Ishikawa (cell line): ENCODE measurements at regions not wholly inside any gene's neighbourhood (a gene's known extent, or its start where the extent isn't known, plus 50 kb on each side); places are given as distances from the start of the nearest gene placed in this dataset.

Experiments used
- CEBPB ChIP-seq: IDR thresholded peaks from 2 replicates; pipeline ENCODE4 v1.6.1; 2012
- CREB1 ChIP-seq: IDR thresholded peaks from 2 replicates; pipeline ENCODE4 v1.6.1; 2012; ENCODE audit warnings: low read depth
- EGR1 ChIP-seq: IDR thresholded peaks from 2 replicates; pipeline ENCODE4 v1.6.1; 2012
- EP300 ChIP-seq: IDR thresholded peaks from 2 replicates; pipeline ENCODE4 v1.6.1; 2012; ENCODE audit warnings: borderline replicate concordance
- FOXM1 ChIP-seq: IDR thresholded peaks from 2 replicates; pipeline ENCODE4 v1.6.1; 2012; ENCODE audit warnings: low read depth, borderline replicate concordance
- MAX ChIP-seq: IDR thresholded peaks from 2 replicates; pipeline ENCODE4 v1.6.1; 2012
- NFIC ChIP-seq: IDR thresholded peaks from 2 replicates; pipeline ENCODE4 v1.6.1; 2012
- RAD21 ChIP-seq: IDR thresholded peaks from 2 replicates; pipeline ENCODE4 v1.6.1; 2012; ENCODE audit warnings: low read depth
- TAF1 ChIP-seq: IDR thresholded peaks from 2 replicates; pipeline ENCODE4 v1.6.1; 2012; ENCODE audit warnings: low read depth, mild to moderate bottlenecking
- TCF12 ChIP-seq: IDR thresholded peaks from 2 replicates; pipeline ENCODE4 v1.6.1; 2012; ENCODE audit warnings: low read depth
- TEAD4 ChIP-seq: IDR thresholded peaks from 2 replicates; pipeline ENCODE4 v1.6.1; 2012
- YY1 ChIP-seq: IDR thresholded peaks from 2 replicates; pipeline ENCODE4 v1.6.1; 2012; ENCODE audit warnings: low read depth
- ZBTB7A ChIP-seq: IDR thresholded peaks from 2 replicates; pipeline ENCODE4 v1.6.1; 2012; ENCODE audit warnings: low read depth
- TF ChIP-seq, protein P1 (sequence below): IDR thresholded peaks from 2 replicates; pipeline ENCODE4 v1.6.1; 2012
- TF ChIP-seq, protein P2 (sequence below): IDR thresholded peaks from 2 replicates; pipeline ENCODE4 v1.6.1; 2012; ENCODE audit warnings: low read depth, mild to moderate bottlenecking

DNA sequence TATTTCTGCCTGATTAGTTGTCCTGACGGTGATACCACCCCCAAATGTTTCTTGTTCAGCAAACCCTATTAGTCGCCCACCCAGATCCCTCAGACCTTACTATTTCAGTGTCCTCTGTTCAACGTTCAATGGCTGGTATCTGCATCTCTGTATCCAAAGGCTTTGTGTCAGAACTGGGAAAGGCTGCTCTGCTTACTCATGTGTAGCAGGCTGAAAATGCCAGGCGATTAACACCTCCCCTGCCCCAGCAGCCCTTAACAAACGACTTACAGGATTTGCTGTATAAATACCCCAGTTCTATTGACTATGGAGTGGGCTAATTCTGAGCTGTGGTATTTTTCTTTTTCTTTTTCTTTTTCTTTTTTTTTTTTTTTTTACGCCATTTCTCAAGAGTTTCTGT, 415.0 kb downstream of the ZNF674 start:
- TF ChIP-seq TAF1 (no peak), NFIC (no peak), CREB1 (no peak), TEAD4 (no peak), CEBPB (no peak)

GRCh38 chrX:46125111-46125510, 420.1 kb downstream of the ZNF674 start:
- TF ChIP-seq, protein P1, sequence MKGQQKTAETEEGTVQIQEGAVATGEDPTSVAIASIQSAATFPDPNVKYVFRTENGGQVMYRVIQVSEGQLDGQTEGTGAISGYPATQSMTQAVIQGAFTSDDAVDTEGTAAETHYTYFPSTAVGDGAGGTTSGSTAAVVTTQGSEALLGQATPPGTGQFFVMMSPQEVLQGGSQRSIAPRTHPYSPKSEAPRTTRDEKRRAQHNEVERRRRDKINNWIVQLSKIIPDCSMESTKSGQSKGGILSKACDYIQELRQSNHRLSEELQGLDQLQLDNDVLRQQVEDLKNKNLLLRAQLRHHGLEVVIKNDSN: no peak

DNA sequence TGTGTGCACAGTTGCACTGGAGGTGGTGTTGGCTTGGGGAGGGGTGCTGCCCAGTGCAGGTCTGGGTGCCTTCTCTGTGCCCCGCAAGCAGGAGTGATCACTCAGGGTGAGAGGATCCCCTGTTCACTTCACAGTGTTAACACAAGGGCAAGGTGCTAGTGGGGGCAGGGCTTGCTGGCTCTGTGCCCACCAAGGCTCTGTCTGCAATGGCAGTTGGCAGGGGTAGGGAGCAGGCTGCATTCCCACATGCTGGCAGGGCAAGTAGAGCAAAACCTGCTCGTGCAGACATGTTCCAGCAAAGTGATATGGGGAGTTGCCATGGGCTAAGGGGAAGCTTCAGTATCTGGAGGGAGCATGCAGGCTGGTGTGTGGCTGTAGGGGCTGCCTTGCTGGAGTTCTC, 428.0 kb downstream of the ZNF674 start:
- no peak for TF ChIP-seq YY1
- TF ChIP-seq, protein P1: no peak

DNA sequence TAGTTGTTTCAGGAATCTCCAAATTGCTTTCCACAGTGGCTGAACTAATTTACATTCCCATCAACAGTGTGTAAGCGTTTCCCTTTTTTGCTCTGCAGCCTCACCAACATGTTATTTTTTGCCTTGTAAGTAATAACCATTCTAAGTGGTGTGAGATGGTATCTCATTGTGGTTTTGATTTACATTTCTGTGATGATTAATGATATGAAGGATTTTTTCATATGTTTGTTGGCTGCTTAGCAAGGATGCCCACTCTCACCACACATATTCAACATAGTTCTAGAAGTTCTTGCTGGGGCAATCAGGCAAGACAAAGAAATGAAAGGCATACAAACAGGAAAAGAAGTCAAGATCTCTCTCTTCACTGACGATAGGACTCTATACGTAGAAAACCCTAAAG, 472.4 kb downstream of the ZNF674 start:
- no peak for TF ChIP-seq CEBPB
- TF ChIP-seq, protein P2, sequence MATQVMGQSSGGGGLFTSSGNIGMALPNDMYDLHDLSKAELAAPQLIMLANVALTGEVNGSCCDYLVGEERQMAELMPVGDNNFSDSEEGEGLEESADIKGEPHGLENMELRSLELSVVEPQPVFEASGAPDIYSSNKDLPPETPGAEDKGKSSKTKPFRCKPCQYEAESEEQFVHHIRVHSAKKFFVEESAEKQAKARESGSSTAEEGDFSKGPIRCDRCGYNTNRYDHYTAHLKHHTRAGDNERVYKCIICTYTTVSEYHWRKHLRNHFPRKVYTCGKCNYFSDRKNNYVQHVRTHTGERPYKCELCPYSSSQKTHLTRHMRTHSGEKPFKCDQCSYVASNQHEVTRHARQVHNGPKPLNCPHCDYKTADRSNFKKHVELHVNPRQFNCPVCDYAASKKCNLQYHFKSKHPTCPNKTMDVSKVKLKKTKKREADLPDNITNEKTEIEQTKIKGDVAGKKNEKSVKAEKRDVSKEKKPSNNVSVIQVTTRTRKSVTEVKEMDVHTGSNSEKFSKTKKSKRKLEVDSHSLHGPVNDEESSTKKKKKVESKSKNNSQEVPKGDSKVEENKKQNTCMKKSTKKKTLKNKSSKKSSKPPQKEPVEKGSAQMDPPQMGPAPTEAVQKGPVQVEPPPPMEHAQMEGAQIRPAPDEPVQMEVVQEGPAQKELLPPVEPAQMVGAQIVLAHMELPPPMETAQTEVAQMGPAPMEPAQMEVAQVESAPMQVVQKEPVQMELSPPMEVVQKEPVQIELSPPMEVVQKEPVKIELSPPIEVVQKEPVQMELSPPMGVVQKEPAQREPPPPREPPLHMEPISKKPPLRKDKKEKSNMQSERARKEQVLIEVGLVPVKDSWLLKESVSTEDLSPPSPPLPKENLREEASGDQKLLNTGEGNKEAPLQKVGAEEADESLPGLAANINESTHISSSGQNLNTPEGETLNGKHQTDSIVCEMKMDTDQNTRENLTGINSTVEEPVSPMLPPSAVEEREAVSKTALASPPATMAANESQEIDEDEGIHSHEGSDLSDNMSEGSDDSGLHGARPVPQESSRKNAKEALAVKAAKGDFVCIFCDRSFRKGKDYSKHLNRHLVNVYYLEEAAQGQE: no peak
- TF ChIP-seq MAX: no peak
- TF ChIP-seq TAF1: no peak
- TF ChIP-seq FOXM1: no peak
- TF ChIP-seq CREB1: no peak
- no peak for TF ChIP-seq EGR1

GRCh38 chrX:46072372-46072771, 472.8 kb downstream of the ZNF674 start:
- TF ChIP-seq CREB1 (no peak), TEAD4 (no peak), CEBPB (no peak), TAF1 (no peak), TCF12 (no peak), FOXM1 (no peak), MAX (no peak)

- TF ChIP-seq NFIC (no peak), CEBPB (no peak), EP300 (no peak), TAF1 (no peak), YY1 (no peak), TCF12 (no peak)
- TF ChIP-seq, protein P2: no peak
These were observed 474.8 kb downstream of the ZNF674 start for GRCh38 chrX:46070421-46070820.

DNA sequence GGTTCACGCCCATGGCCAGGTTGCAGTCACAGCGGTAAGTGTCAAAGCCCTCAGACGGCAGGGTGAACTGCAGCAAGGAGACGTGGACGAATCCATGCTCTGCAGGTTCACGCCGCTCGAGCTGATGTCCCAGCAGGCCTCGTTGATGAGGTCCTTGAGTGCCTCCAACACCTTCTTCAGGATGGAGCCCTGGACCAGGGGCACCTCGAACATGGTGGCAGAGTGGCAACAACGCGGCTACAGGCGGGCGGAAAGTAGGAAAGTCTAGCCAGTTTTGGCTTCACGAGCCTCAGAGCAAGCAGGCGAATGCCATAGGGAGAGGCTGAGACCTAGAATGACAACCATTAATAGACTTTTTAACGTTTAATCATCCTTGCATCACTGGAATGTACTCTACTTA, 485.9 kb downstream of the ZNF674 start:
- TF ChIP-seq CREB1 (no peak), EGR1 (no peak), RAD21 (no peak), MAX (no peak), EP300 (no peak), ZBTB7A (no peak)
- TF ChIP-seq, protein P2: no peak
